ENCODE measurements at regions not wholly inside any gene's neighbourhood (a gene's known extent, or its start where the extent isn't known, plus 50 kb on each side); places are given as distances from the start of the nearest gene placed in this dataset.
"Not testable (repeated sequence)": the region's sequence is repeated elsewhere in the genome, so short reads cannot be mapped to it uniquely, and the experiment has no call there.

- no CpG with 5 or more reads among the region's 1 CpG for WGBS (ENCODE audit: insufficient coverage)
- no peak overlapping the region for H3K9ac ChIP-seq (ENCODE audit: low read length)
- H3K9me3 Mint-ChIP-seq (ENCODE audit: insufficient read depth), result peaks cover under 1% of the 10 kb centered on the region
- no peak overlapping the region for H3K4me3 Mint-ChIP-seq
- no peaks in the 10 kb centered on the region for H3K79me2 ChIP-seq (ENCODE audit: control insufficient read depth, insufficient read depth, low read length)
- H3K27ac ChIP-seq (ENCODE audit: low read length in 2 of 2), result no peak overlapping the region
- no peak for ATAC-seq (ENCODE audit: low read depth)
- ChIA-PET POLR2A (no interaction called here), CTCF (interaction anchor here (1.6 kb wide), 1 partner anchor 389 kb away, joined by 5 read pairs; no protein-coding TSS in a partner anchor)
- H3K4me1 Mint-ChIP-seq, result peaks cover 3% of the 10 kb centered on the region
- H3K4me2 ChIP-seq (replicated peaks; ENCODE audit: low read depth, low read length, poor library complexity, severe bottlenecking), result no peak overlapping the region
- no peak overlapping the region for H3K27ac Mint-ChIP-seq
- H3K27me3 ChIP-seq (replicated peaks in 1 of 4; ENCODE audit: control extremely low read depth in 1 of 4, control insufficient read depth in 3 of 4, insufficient read depth in 4 of 4, low read length in 3 of 4), result no peaks in the 10 kb centered on the region
- no peaks in the 10 kb centered on the region for H4K20me1 ChIP-seq (ENCODE audit: control insufficient read depth, insufficient read depth, low read length, poor library complexity, severe bottlenecking)
- TF ChIP-seq EZH2 (IDR thresholded peaks at IDR 0.05; ENCODE audit: borderline replicate concordance, insufficient read depth, low read depth, low read length, poor library complexity, severe bottlenecking) (no peak), CTCF (IDR thresholded peaks at IDR 0.05) (no peak)
- H3K9me3 ChIP-seq (ENCODE audit: control extremely low read depth in 1 of 3, control insufficient read depth in 2 of 3, insufficient read depth in 1 of 3, low read length in 2 of 3), result no peaks in the 10 kb centered on the region
- H3K36me3 ChIP-seq (replicated peaks in 1 of 2; ENCODE audit: control extremely low read depth in 1 of 2, control insufficient read depth in 1 of 2, extremely low read depth in 1 of 2, insufficient read depth in 2 of 2, low read length in 1 of 2), result no peaks in the 10 kb centered on the region
- H2AFZ ChIP-seq (ENCODE audit: insufficient read depth, low read depth, low read length, poor library complexity, severe bottlenecking), result no peak overlapping the region
- no peaks in the 10 kb centered on the region for H3K27me3 Mint-ChIP-seq
- intact Hi-C loops (cut with micrococcal nuclease), result loop anchor here (10.0 kb wide), 1 partner anchor 391 kb away; no protein-coding TSS in a partner anchor
- no peak for DNase-seq
- peaks cover 0 to 2% of the 10 kb centered on the region in 2 donors for H3K4me1 ChIP-seq (ENCODE audit: control insufficient read depth in 2 of 2, insufficient read depth in 2 of 2, low read length in 2 of 2)
- no peak overlapping the region for H3K4me3 ChIP-seq (ENCODE audit: control extremely low read depth in 1 of 5, extremely low read depth in 1 of 5, insufficient read depth in 1 of 5, low read depth in 2 of 5, low read length in 4 of 5)
Measured at GRCh38 chr2:65576278-65576677, 143.9 kb upstream of the SPRED2 start.

GRCh38 chr2:65574993-65575392 lies 142.6 kb upstream of the SPRED2 start:
- no peaks in the 10 kb centered on the region for H3K9me3 Mint-ChIP-seq (ENCODE audit: insufficient read depth)
- no peak overlapping the region for H3K4me3 Mint-ChIP-seq
- no peak overlapping the region for H3K9ac ChIP-seq (ENCODE audit: low read length)
- ATAC-seq (ENCODE audit: low read depth), result no peak
- no CpG with 5 or more reads among the region's 4 CpGs for WGBS (ENCODE audit: insufficient coverage)
- ChIA-PET CTCF (interaction anchor here (1.4 to 2.3 kb wide), 4 partner anchors 20 to 510 kb away, joined by 5 to 17 read pairs (median 8); no protein-coding TSS in a partner anchor), POLR2A (no interaction called here)
- no peaks in the 10 kb centered on the region for H3K9me3 ChIP-seq (ENCODE audit: control extremely low read depth in 1 of 3, control insufficient read depth in 2 of 3, insufficient read depth in 1 of 3, low read length in 2 of 3)
- no peaks in the 10 kb centered on the region for H4K20me1 ChIP-seq (ENCODE audit: control insufficient read depth, insufficient read depth, low read length, poor library complexity, severe bottlenecking)
- H3K36me3 ChIP-seq (replicated peaks in 1 of 2; ENCODE audit: control extremely low read depth in 1 of 2, control insufficient read depth in 1 of 2, extremely low read depth in 1 of 2, insufficient read depth in 2 of 2, low read length in 1 of 2), result no peaks in the 10 kb centered on the region
- H3K27me3 Mint-ChIP-seq, result no peaks in the 10 kb centered on the region
- H2AFZ ChIP-seq (ENCODE audit: insufficient read depth, low read depth, low read length, poor library complexity, severe bottlenecking), result no peak overlapping the region
- DNase-seq, result no peak
- no peak overlapping the region for H3K27ac ChIP-seq (ENCODE audit: low read length in 2 of 2)
- no peak overlapping the region for H3K27ac Mint-ChIP-seq
- H3K79me2 ChIP-seq (ENCODE audit: control insufficient read depth, insufficient read depth, low read length), result no peaks in the 10 kb centered on the region
- H3K4me1 Mint-ChIP-seq, result peaks cover 3% of the 10 kb centered on the region
- TF ChIP-seq EZH2 (IDR thresholded peaks at IDR 0.05; ENCODE audit: borderline replicate concordance, insufficient read depth, low read depth, low read length, poor library complexity, severe bottlenecking), result no peak
- no peak for TF ChIP-seq CTCF (IDR thresholded peaks at IDR 0.05)
- intact Hi-C loops (cut with micrococcal nuclease), result loop anchor here (10.0 kb wide), 1 partner anchor 390 kb away; no protein-coding TSS in a partner anchor
- peaks cover 0 to 2% of the 10 kb centered on the region in 2 donors for H3K4me1 ChIP-seq (ENCODE audit: control insufficient read depth in 2 of 2, insufficient read depth in 2 of 2, low read length in 2 of 2)
- no peak overlapping the region for H3K4me2 ChIP-seq (replicated peaks; ENCODE audit: low read depth, low read length, poor library complexity, severe bottlenecking)
- H3K27me3 ChIP-seq (replicated peaks in 1 of 4; ENCODE audit: control extremely low read depth in 1 of 4, control insufficient read depth in 3 of 4, insufficient read depth in 4 of 4, low read length in 3 of 4), result no peaks in the 10 kb centered on the region
- no peak overlapping the region for H3K4me3 ChIP-seq (ENCODE audit: control extremely low read depth in 1 of 5, extremely low read depth in 1 of 5, insufficient read depth in 1 of 5, low read depth in 2 of 5, low read length in 4 of 5)

GRCh38 chr2:65568656-65569440 lies 136.4 kb upstream of the SPRED2 start:
- H3K4me3 Mint-ChIP-seq; CTCF ChIA-PET; DNase-seq; H3K27ac Mint-ChIP-seq; H4K20me1 ChIP-seq (ENCODE audit: control insufficient read depth, insufficient read depth, low read length, poor library complexity, severe bottlenecking); H3K4me3 ChIP-seq (ENCODE audit: control extremely low read depth in 1 of 5, extremely low read depth in 1 of 5, insufficient read depth in 1 of 5, low read depth in 2 of 5, low read length in 4 of 5); H3K36me3 ChIP-seq (replicated peaks in 1 of 2; ENCODE audit: control extremely low read depth in 1 of 2, control insufficient read depth in 1 of 2, extremely low read depth in 1 of 2, insufficient read depth in 2 of 2, low read length in 1 of 2); H3K27ac ChIP-seq (ENCODE audit: low read length in 2 of 2); H3K4me2 ChIP-seq (replicated peaks; ENCODE audit: low read depth, low read length, poor library complexity, severe bottlenecking); H3K9me3 ChIP-seq (ENCODE audit: control extremely low read depth in 1 of 3, control insufficient read depth in 2 of 3, insufficient read depth in 1 of 3, low read length in 2 of 3); H3K4me1 Mint-ChIP-seq; H2AFZ ChIP-seq (ENCODE audit: insufficient read depth, low read depth, low read length, poor library complexity, severe bottlenecking); H3K9me3 Mint-ChIP-seq (ENCODE audit: insufficient read depth); H3K4me1 ChIP-seq (ENCODE audit: control insufficient read depth in 2 of 2, insufficient read depth in 2 of 2, low read length in 2 of 2); H3K9ac ChIP-seq (ENCODE audit: low read length); ATAC-seq (ENCODE audit: low read depth); H3K27me3 ChIP-seq (replicated peaks in 1 of 4; ENCODE audit: control extremely low read depth in 1 of 4, control insufficient read depth in 3 of 4, insufficient read depth in 4 of 4, low read length in 3 of 4); H3K79me2 ChIP-seq (ENCODE audit: control insufficient read depth, insufficient read depth, low read length); H3K27me3 Mint-ChIP-seq; POLR2A ChIA-PET; intact Hi-C loops (cut with micrococcal nuclease): not testable (repeated sequence)
- WGBS (ENCODE audit: insufficient coverage), result no CpG with 5 or more reads among the region's 4 CpGs

Data from B cell (primary cell).